Endothelial cell of umbilical vein (primary cell): ENCODE measurements at regions not wholly inside any gene's neighbourhood (a gene's known extent, or its start where the extent isn't known, plus 50 kb on each side); places are given as distances from the start of the nearest gene placed in this dataset.

Source experiments
- BruUV-seq: library from RNA; stranded (reverse); fragments of 400-500 nt; replicated peaks from 2 replicates; lab custom pipeline; 2021; lab: Mats Ljungman, UMichigan
- CTCF ChIA-PET: fragments of 300-600, 350-600 bp; sonication (Branson Sonifier 250); formaldehyde crosslinking; loops from one replicate; lab custom pipeline; 2021; ENCODE audit warnings: antibody characterized with exemption, inconsistent platforms; lab: Charles Lee
- POLR2A ChIA-PET: fragments of 300-600, 350-600 bp; sonication (Branson Sonifier 250); formaldehyde crosslinking; loops from one replicate; lab custom pipeline; 2021; ENCODE audit warnings: antibody characterized with exemption, inconsistent platforms; lab: Charles Lee
- DNase-seq: peaks from one replicate; pipeline ENCODE4 v3.0.0-alpha.2; 2011; ENCODE audit warnings: low read depth, low spot score
- FAIRE-seq: peaks from 2 replicates; lab custom pipeline; 2011; peaks lifted over from hg19 to GRCh38; lab: Jason Lieb, UNC
- H2AFZ ChIP-seq: 2 replicates; pipeline ENCODE4 v1.6.0; 2012; ENCODE audit warnings: low read depth, low read length, control low read depth, inconsistent platforms
- H3K27ac ChIP-seq: 2 replicates; pipeline ENCODE4 v1.5.1; 2011; ENCODE audit warnings: low read depth, mild to moderate bottlenecking, control low read depth, low read length, moderate library complexity; ENCODE audit not compliant: insufficient read depth
- H3K27me3 ChIP-seq, 2 experiments: 2 replicates each; pipeline versions ENCODE4 v1.6.0 to v1.6.1; 2011; ENCODE audit warnings: low read length in 2 of 2, mixed read lengths in 1 of 2; ENCODE audit not compliant: control insufficient read depth in 2 of 2, insufficient read depth in 2 of 2
- H3K36me3 ChIP-seq, 2 experiments: 2 replicates in 1 of 2; 3 replicates in 1 of 2; pipeline ENCODE4 v1.5.1; 2011; ENCODE audit warnings: low read length in 2 of 2, mild to moderate bottlenecking in 1 of 2, moderate library complexity in 1 of 2; ENCODE audit not compliant: control insufficient read depth in 2 of 2, insufficient read depth in 2 of 2; ENCODE audit errors: extremely low read depth in 1 of 2
- H3K4me1 ChIP-seq: 3 replicates; pipeline ENCODE4 v1.5.1; 2011; ENCODE audit warnings: mild to moderate bottlenecking, low read length; ENCODE audit not compliant: control insufficient read depth, insufficient read depth; ENCODE audit errors: extremely low read depth
- H3K4me2 ChIP-seq: 2 replicates; pipeline ENCODE4 v1.6.1; 2011; ENCODE audit warnings: low read length, control low read depth, mixed read lengths; ENCODE audit not compliant: insufficient read depth
- H3K4me3 ChIP-seq, 3 experiments: fragments of 200-600 bp in 1 of 3; sonication (generic), shearing (Covaris generic) in 1 of 3; replicated peaks in 1 of 3; 2 replicates each; pipeline ENCODE4 v1.5.1; 2011 to 2016; ENCODE audit warnings: control low read depth in 3 of 3, low read length in 3 of 3, mild to moderate bottlenecking in 2 of 3, inconsistent platforms in 1 of 3, low read depth in 1 of 3, moderate library complexity in 1 of 3; ENCODE audit not compliant: insufficient read depth in 1 of 3
- H3K79me2 ChIP-seq: 2 replicates; pipeline ENCODE4 v1.6.0; 2012; ENCODE audit warnings: low read length, inconsistent platforms; ENCODE audit not compliant: control insufficient read depth, insufficient read depth
- H3K9ac ChIP-seq: replicated peaks from 2 replicates; pipeline ENCODE3; 2011; ENCODE audit warnings: low read length, control low read depth; ENCODE audit not compliant: insufficient read depth; ENCODE audit errors: extremely low read depth
- H3K9me1 ChIP-seq: replicated peaks from 3 replicates; pipeline ENCODE4 v1.6.0; 2011; ENCODE audit warnings: mild to moderate bottlenecking, low read length; ENCODE audit not compliant: control insufficient read depth, insufficient read depth; ENCODE audit errors: extremely low read depth
- H3K9me3 ChIP-seq: replicated peaks from 2 replicates; pipeline ENCODE4 v1.5.1; 2012; ENCODE audit warnings: low read length, inconsistent platforms; ENCODE audit not compliant: control insufficient read depth, insufficient read depth
- H4K20me1 ChIP-seq: replicated peaks from 2 replicates; pipeline ENCODE3; 2011; ENCODE audit warnings: mild to moderate bottlenecking, low read length; ENCODE audit not compliant: control insufficient read depth, insufficient read depth; ENCODE audit errors: extremely low read depth
- EZH2 ChIP-seq: IDR thresholded peaks from 2 replicates; pipeline ENCODE4 v1.6.1; 2012; ENCODE audit warnings: borderline replicate concordance, low read depth, mild to moderate bottlenecking, moderate library complexity, low read length, inconsistent platforms; ENCODE audit not compliant: severe bottlenecking
- FOS ChIP-seq: IDR thresholded peaks from 2 replicates; pipeline ENCODE4 v1.6.1; 2011; ENCODE audit warnings: mild to moderate bottlenecking, low read length, moderate library complexity, borderline replicate concordance; ENCODE audit not compliant: insufficient read depth
- GATA2 ChIP-seq: IDR thresholded peaks from 2 replicates; pipeline ENCODE4 v1.7.0; 2011; ENCODE audit warnings: low read depth, mild to moderate bottlenecking, moderate library complexity, mixed read lengths, low read length; ENCODE audit not compliant: insufficient read length, insufficient read depth
- JUN ChIP-seq: IDR thresholded peaks from 2 replicates; pipeline ENCODE4 v1.6.1; 2011; ENCODE audit warnings: borderline replicate concordance, low read depth; ENCODE audit not compliant: insufficient read length, insufficient read depth
- MYC ChIP-seq: IDR thresholded peaks from one replicate; pipeline ENCODE4 v1.6.1; 2011; ENCODE audit warnings: mild to moderate bottlenecking, low read depth, low read length
- POLR2A ChIP-seq: IDR thresholded peaks from 2 replicates; pipeline ENCODE4 v1.6.1; 2012; ENCODE audit warnings: low read depth, mild to moderate bottlenecking, control low read depth, low read length
- POLR2AphosphoS5 ChIP-seq: IDR thresholded peaks from 2 replicates; pipeline ENCODE4 v1.6.1; 2012; ENCODE audit warnings: low read depth, mild to moderate bottlenecking, control low read depth, low read length, moderate library complexity; ENCODE audit not compliant: insufficient read depth
- dilution Hi-C: fragments of 300-500 bp; cut with MboI; formaldehyde crosslinking; loops from one replicate; pipeline ENCODE4 v1.15.0; 2019; ENCODE audit warnings: low sequenced_read_pairs; ENCODE audit not compliant: extremely low pct_ligation_motif_present
- intact Hi-C: fragments of 100-400 bp; cut with micrococcal nuclease; formaldehyde crosslinking; loops from one replicate; pipeline ENCODE4 v1.10.0; 2022
- TF ChIP-seq, protein P1 (sequence below), 2 donors: IDR thresholded peaks; 1 replicate in 1 of 2; 2 replicates in 1 of 2; pipeline ENCODE4 v1.5.1; 2011; ENCODE audit warnings: low read length in 2 of 2, mild to moderate bottlenecking in 2 of 2, moderate library complexity in 2 of 2, control low read depth in 1 of 2, inconsistent platforms in 1 of 2, low read depth in 1 of 2; ENCODE audit not compliant: insufficient read depth in 1 of 2; ENCODE audit errors: extremely low read depth in 1 of 2
- TF ChIP-seq, protein P2 (sequence below): IDR thresholded peaks from 2 replicates; pipeline ENCODE4 v1.6.1; 2011; ENCODE audit not compliant: insufficient read depth, insufficient read length

DNA sequence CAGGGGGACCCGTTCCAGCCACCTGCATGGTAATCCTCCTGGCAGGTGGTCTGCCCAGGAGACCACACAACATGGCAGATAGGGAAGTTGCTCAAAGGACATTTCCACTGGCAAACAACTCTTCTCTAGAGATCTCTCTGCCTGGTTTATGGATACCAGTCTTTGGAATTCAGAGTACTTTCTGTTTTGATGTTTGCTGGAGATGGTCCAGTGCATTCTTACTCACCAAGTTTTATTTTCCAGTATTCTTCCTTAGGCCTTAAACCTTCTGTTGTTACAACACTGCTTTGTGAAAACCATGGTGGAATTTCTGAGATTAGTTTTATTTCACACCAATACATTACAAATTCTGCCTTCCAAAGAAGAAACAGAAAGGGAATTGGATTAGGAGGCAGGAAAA, 428.3 kb downstream of the FUT8 start:
- no peaks in the 10 kb centered on the region for H3K79me2 ChIP-seq
- dilution Hi-C loops, result no loop called here
- ChIA-PET POLR2A (no interaction called here), CTCF (no interaction called here)
- H2AFZ ChIP-seq, result no peak overlapping the region
- H3K4me2 ChIP-seq, result no peak overlapping the region
- no peaks in the 10 kb centered on the region for H3K9me1 ChIP-seq
- no peak overlapping the region for H3K27ac ChIP-seq
- TF ChIP-seq, protein P1, sequence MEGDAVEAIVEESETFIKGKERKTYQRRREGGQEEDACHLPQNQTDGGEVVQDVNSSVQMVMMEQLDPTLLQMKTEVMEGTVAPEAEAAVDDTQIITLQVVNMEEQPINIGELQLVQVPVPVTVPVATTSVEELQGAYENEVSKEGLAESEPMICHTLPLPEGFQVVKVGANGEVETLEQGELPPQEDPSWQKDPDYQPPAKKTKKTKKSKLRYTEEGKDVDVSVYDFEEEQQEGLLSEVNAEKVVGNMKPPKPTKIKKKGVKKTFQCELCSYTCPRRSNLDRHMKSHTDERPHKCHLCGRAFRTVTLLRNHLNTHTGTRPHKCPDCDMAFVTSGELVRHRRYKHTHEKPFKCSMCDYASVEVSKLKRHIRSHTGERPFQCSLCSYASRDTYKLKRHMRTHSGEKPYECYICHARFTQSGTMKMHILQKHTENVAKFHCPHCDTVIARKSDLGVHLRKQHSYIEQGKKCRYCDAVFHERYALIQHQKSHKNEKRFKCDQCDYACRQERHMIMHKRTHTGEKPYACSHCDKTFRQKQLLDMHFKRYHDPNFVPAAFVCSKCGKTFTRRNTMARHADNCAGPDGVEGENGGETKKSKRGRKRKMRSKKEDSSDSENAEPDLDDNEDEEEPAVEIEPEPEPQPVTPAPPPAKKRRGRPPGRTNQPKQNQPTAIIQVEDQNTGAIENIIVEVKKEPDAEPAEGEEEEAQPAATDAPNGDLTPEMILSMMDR (IDR thresholded peaks at IDR 0.05; ENCODE audit: extremely low read depth in 1 of 2, insufficient read depth in 1 of 2, low read depth in 1 of 2, low read length in 2 of 2), result no peak
- TF ChIP-seq MYC (no peak), POLR2AphosphoS5 (no peak), EZH2 (no peak), JUN (no peak), GATA2 (no peak), FOS (no peak), POLR2A (no peak)
- TF ChIP-seq, protein P2, sequence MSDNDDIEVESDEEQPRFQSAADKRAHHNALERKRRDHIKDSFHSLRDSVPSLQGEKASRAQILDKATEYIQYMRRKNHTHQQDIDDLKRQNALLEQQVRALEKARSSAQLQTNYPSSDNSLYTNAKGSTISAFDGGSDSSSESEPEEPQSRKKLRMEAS, result no peak
- H3K9ac ChIP-seq, result no peak overlapping the region
- H3K9me3 ChIP-seq, result no peaks in the 10 kb centered on the region
- intact Hi-C loops, result no loop called here
- BruUV-seq, result no TSS peak
- no peak for FAIRE-seq
- H3K4me3 ChIP-seq, result no peak overlapping the region
- no peaks in the 10 kb centered on the region for H4K20me1 ChIP-seq
- no peaks in the 10 kb centered on the region for H3K36me3 ChIP-seq
- DNase-seq, result no peak
- no peaks in the 10 kb centered on the region for H3K4me1 ChIP-seq
- H3K27me3 ChIP-seq, result no peaks in the 10 kb centered on the region
